NCI-H2171 treated with DMSO at 0.1 percent for 48 hours (cell line): ENCODE measurements at regions not wholly inside any gene's neighbourhood (a gene's known extent, or its start where the extent isn't known, plus 50 kb on each side); places are given as distances from the start of the nearest gene placed in this dataset.

Experiments used
- DNase-seq: peaks from one replicate; lab custom pipeline; 2025; lab: John Stamatoyannopoulos, UW

DNA sequence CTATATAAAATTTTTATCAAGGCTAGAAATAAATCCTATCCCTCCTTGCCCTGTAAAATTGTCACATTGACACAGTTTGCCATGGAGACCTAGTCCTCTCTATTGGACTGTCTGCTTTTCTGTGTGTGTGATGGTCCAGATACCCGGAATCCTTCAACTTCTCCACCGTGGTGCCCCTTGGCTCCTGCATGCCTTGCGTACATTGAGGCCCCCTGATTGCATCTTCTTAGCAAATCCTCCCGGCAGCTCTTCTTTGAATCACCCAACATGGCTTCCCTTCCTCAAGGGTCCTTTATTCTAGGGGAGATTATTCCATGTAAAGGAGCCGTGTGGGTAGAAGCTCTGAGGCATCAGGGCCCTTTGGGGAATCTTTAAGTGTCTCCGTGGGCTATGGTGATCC is 219.5 kb downstream of the CDC5L start:
- no peak for DNase-seq

DNA sequence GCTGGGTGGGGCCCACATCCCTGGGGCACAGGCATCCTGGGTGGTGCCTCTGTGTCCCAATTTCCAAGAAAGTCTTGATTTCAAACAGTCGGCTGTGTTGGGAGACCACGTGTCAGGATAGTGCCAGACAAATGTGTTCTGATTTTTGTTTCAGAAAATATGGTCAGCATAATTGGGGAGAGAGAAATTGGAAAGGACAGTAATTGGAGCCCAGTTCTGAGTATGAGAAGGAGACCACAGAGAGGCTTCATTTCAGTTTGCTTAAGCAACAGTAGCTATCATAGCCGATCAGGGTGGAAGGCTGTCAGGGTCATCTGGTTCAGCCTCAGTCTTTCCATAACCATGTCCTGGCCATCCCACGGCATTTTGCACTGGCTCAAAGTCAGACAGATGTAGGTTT is 220.7 kb downstream of the CDC5L start:
- no peak for DNase-seq

DNA sequence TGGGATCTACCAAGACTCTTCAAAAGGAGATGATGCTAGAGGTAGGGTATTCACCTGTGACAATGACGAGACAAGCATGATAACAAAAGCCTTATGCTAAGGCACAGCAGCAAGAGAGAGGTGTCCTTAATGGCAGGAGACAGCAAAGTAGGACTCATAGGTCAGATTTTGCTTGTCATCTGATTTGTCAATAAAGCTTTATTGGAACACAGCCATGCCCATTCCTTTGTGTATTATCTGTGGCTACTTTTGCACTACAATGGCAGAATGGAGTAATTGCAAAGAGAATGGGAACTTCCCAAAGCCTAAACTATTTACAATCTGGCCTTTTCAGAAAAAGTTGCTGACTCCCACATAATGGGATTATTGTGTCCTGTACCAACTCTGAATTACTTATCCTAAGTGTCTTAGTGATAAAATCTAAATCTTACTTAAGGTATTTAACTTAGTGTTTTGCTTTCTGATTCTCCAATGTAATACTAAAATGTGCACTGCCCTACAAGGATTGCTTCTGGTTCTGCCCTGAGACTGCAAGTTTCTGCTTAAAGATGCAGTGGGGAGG is 221.6 kb downstream of the CDC5L start:
- no peak for DNase-seq

DNA sequence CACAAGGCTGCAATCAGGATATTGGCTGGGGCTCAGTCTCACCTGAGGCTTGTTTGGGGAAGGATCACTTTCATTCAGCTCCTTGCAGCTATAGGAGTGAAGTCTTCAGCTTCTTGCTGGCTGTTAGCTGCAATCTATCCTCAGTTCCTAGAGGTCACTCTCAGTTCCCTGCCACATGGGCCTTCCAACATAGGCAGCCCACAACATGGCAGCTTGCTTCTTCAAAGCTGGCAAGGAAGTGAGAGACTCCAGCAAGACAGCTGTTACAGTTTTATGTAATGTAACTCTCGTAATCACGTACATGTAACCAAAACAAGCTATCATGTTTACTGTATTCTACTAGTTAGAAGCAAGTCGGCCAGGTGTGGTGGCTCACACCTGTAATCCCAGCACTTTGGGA is 226.9 kb downstream of the CDC5L start:
- DNase-seq: no peak

- DNase-seq: peak; percentile 79
These were observed 228.1 kb downstream of the CDC5L start for GRCh38 chr6:44615621-44616020.

DNA sequence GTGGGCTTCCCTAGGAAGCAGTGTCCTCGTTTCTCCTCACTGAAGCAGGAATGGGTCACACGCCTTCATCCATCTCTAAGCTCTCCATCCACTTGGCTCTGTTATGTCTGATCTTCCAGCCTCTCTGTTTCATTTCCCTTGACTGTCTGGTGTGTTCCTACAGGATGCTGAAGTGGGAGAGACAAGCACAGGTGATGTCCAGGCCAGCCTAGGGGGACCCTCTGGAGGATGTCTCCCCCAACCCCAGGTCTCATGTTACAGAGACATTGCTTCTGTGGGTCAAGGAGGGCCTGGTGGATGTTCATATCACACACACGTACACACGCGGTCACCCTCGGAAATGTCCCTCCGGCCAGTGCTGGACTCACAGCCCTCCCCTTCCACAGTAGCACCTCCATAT is 229.9 kb downstream of the CDC5L start:
- no peak for DNase-seq

GRCh38 chr6:44618371-44618770 is 230.9 kb downstream of the CDC5L start:
- DNase-seq: no peak

DNA sequence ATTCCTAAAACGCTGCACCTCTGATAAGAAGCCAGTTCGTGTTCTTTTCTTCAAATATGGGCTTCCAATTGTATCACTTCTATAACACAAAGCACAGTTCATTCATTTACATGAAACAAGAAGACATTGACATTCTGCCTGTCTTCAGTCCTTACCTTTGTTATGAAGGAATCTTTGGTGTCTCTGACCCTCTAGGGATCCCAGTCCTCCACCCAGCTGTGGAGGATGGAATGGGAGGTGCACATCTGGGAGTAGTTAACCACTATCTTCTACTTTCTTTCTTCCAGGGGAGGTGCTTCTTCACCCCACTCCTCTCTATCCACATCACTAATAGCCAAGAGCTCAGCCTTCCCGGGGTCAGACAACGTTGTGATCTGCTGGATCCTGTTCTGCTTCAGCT is 233.4 kb downstream of the CDC5L start:
- DNase-seq: no peak

- DNase-seq: no peak
These were observed 234.3 kb downstream of the CDC5L start for GRCh38 chr6:44621846-44622245.

DNA sequence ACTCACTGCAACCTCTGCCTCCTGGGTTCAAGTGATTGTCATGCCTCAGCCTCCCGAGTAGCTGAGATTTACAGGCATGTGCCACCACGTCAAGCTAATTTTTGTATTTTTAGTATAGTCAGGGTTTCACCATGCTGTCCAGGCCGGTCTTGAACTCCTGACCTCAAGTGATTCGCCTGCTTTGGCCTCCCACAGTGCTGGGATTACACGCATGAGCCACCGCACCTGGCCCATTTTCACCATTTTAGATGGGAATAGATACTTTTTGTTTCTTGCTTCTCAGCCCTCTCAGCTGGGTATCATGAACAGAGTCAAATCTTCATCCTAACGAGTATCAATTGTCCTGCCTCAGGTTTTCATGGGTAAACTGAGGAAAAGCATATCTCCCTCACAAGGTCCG is 235.0 kb downstream of the CDC5L start:
- no peak for DNase-seq

GRCh38 chr6:44622956-44623355 is 235.4 kb downstream of the CDC5L start:
- no peak for DNase-seq

- no peak for DNase-seq
These were observed 236.7 kb downstream of the CDC5L start for GRCh38 chr6:44624226-44624625.

DNA sequence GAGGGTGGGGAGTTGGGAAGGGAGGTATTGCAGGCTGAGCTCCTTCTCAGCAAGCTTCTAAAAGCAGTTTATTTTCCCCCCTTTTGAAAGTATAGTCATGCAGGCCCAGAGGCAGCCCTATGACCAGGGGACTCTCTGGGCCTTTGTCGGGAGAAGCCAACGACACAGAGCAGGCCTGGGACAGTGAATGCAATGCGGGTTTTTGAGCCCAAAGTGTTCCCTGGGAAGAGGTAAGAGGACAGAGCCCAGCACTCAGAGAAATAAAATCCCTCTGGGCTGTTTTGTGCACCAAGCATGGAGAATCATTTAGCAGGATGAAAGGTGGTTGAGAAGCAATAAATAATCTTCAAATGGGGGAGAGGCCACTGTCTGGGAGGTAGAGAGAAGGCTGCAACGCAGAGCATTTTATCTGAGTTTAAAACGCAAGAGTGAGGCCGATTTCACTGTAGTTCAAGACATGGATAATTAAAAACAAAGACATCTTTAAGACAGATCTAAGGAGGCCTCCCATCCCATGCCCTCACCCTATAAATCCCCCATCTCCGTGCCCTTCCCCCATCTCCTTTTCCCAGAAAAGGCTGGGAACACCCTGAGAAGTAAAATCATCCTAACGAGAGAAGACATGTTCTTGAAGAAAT is 237.5 kb downstream of the CDC5L start:
- DNase-seq: no peak

DNA sequence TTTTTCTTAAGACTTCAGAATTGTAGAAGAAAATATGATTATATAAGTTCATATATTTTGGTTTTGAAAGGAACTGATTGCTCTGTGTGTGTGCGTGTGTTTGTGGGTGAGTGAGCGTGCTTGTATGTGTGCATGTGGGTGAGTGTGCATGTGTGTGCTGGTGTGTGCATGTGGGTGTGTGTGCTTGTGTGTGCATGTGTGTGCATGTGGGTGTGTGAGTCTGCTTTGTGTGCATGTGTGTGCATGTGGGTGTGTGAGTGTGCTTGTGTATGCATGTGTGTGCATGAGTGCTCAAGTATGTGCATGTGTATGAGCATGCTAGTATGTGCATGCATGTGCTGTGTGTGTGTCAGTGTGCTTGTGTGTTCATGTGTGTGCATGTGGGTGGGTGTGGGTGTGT is 238.5 kb downstream of the CDC5L start:
- no peak for DNase-seq

- no peak for DNase-seq
These were observed 239.1 kb downstream of the CDC5L start for GRCh38 chr6:44626616-44627015.

DNA sequence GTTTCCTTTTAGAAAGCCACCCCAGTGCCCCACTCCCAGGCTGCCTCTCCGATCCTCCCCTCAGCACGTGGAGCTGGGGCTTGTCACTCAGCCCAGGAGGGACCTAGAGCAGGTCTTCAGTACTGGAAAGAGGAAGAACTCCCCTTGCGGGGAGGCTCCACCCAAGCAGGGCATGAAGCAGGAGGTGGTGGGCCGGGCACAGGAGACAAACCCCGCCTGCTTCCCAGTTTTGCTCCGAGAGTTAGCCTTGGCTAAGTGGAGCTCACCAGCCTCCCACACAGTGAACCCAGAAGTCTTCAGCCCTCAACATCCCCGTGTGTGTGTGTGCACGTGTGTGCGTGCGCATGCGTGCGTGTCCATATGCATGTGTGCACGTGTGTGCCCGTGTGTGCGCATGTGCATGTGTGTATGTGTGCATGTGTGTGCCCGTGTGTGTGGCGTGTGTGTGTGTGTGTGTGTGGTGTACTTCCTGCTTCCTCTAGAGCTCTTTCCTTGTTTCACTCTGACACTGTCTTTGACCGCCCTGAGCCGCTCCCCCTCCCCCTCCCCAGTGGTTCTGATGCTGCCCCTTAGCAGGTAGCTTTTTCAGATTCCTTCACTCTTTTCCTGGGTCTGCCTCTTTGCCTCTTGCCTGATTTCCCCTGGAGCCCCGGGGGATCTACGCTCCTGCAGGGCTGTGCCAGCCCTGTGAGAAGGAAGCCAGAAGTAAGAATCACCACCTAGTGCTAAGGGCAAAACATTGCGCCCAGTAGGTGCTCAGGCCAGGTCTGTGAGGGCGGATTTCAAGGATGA is 239.8 kb downstream of the CDC5L start:
- no peak for DNase-seq

GRCh38 chr6:44627883-44628271 is 240.4 kb downstream of the CDC5L start:
- DNase-seq: no peak

- DNase-seq: no peak
These were observed 240.8 kb downstream of the CDC5L start for GRCh38 chr6:44628347-44628746.

GRCh38 chr6:44629636-44630035 is 242.1 kb downstream of the CDC5L start:
- DNase-seq: no peak

- DNase-seq: no peak
These were observed 242.9 kb downstream of the CDC5L start for GRCh38 chr6:44630125-44631028.

DNA sequence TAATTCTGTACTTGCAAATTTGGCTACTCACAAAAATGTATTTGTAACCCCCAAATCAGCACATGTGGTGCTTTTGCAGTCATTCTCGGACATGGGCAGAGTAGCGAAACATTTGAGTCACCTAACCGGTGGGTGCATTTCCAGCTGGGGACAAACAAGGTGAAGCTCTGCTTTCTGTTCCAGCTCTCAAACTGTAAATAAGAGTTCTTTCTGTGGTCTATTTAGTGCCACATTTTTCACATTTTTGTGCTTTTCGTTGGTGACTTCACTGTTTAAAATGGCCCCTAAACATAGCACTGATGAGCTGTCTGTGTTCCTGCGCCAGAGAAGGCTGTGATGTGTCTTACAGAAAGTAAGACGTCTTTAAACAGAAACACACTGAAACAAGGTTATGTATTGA is 244.5 kb downstream of the CDC5L start:
- no peak for DNase-seq

DNA sequence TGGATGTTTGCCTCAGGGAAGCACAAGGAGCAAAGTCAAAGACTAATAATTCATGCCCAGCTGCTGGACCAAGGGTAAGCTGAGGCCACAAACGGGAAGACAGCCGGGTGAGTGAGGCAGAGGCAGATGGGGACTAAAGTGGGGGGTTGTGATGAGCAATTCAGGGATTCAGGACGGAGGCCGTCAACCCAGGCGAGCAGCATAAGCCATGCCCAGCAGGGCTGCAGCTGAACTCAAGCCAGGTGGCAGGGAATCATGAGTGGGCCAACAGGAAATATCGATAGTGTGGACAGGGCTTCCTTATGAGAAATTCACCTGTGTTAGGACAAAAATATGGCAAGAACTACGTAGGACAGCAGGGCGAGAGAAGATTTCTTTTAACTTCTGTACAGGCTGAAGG is 246.8 kb downstream of the CDC5L start:
- no peak for DNase-seq

- no peak for DNase-seq
These were observed 248.0 kb downstream of the CDC5L start for GRCh38 chr6:44635486-44635885.
